ENCODE measurements at regions not wholly inside any gene's neighbourhood (a gene's known extent, or its start where the extent isn't known, plus 50 kb on each side); places are given as distances from the start of the nearest gene placed in this dataset.

- H3K27ac Mint-ChIP-seq (ENCODE audit: unreplicated experiment), result no peak overlapping the region
- Histone ChIP-seq H3K36me3 (ENCODE audit: control insufficient read depth, insufficient read depth, low read length) (no peaks in the 10 kb centered on the region), H3K27me3 (replicated peaks; ENCODE audit: control insufficient read depth, insufficient read depth, low read length) (no peaks in the 10 kb centered on the region), H3K9me3 (no peaks in the 10 kb centered on the region), H3K4me1 (peaks cover 5% of the 10 kb centered on the region; the same call in 1 of the 2 replicates), H3K4me3 (ENCODE audit: low read depth, low read length) (no peak overlapping the region)
- ChIA-PET POLR2A (no interaction called here), CTCF (no interaction called here)
- H3K36me3 Mint-ChIP-seq (ENCODE audit: insufficient read depth, unreplicated experiment), result no peaks in the 10 kb centered on the region
- no peak for TF ChIP-seq CTCF (IDR thresholded peaks at IDR 0.05; ENCODE audit: insufficient read depth in 1 of 2, low read depth in 1 of 2, low read length in 1 of 2, severe bottlenecking in 1 of 2, unreplicated experiment in 1 of 2)
- peaks cover 12% of the 10 kb centered on the region for H3K27me3 Mint-ChIP-seq (ENCODE audit: insufficient read depth, unreplicated experiment)
- H3K4me1 Mint-ChIP-seq (ENCODE audit: low read depth, unreplicated experiment), result peaks cover 7% of the 10 kb centered on the region
- intact Hi-C loops (cut with micrococcal nuclease; ENCODE audit: unreplicated experiment), result no loop called here
- DNase-seq, result no peak
- H3K4me3 Mint-ChIP-seq (ENCODE audit: unreplicated experiment), result no peak overlapping the region
- no peaks in the 10 kb centered on the region for H3K9me3 Mint-ChIP-seq (ENCODE audit: unreplicated experiment)
- no TSS peak for BruUV-seq (replicated peaks)
These were observed 109.1 kb upstream of the FBXO11 start for GRCh38 chr2:48015421-48015820.

DNA sequence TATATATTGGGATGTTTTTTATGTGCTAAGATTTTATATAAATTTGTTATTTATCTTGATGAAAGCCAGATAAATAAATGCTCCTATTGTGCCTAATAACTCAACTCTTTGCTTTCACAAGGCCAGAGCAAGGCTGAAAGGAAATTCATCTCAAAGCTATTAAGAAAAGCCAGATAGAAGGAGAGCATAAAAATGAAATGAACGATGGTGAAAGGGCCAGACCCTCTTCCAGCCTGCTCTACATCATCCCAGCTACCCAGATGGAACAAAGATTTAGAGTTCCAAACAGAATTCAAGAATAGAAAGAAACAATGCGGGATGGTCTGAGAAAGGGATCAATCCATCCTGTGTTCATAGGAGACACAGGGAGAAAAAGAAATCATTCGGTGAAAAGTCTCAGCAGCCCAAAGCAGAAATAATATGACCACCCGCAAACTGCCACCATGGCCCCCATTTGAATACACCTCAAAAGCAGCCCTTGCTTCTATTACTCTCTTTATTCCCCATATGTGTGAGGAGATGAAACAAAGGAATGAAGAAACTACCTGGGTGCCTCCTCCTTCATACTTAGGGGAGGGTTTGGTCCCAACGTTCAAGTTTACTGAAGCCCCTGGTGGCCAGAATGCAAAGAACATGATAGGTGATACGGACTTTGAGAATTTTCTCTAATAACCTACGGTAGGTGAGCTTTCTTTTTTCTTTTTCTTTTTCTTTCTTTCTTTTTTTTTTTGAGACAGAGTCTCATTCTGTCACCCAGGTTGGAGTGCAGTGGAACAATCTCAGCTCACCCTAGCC lies 110.1 kb upstream of the FBXO11 start:
- peaks cover 14% of the 10 kb centered on the region for H3K27me3 Mint-ChIP-seq (ENCODE audit: insufficient read depth, unreplicated experiment)
- no peaks in the 10 kb centered on the region for H3K9me3 ChIP-seq
- H3K36me3 ChIP-seq (ENCODE audit: control insufficient read depth, insufficient read depth, low read length), result no peaks in the 10 kb centered on the region
- no peak overlapping the region for H3K4me3 ChIP-seq (ENCODE audit: low read depth, low read length)
- ChIA-PET POLR2A (no interaction called here), CTCF (interaction anchor here (1.4 kb wide), 1 partner anchor 12 kb away, joined by 3 read pairs; no protein-coding TSS in a partner anchor)
- DNase-seq, result peak in 1 of 2 experiments; percentile 49
- TF ChIP-seq CTCF (IDR thresholded peaks at IDR 0.05; ENCODE audit: insufficient read depth in 1 of 2, low read depth in 1 of 2, low read length in 1 of 2, severe bottlenecking in 1 of 2, unreplicated experiment in 1 of 2), result peak; percentile 44 to 67
- intact Hi-C loops (cut with micrococcal nuclease; ENCODE audit: unreplicated experiment), result loop anchor here (2.0 kb wide), 1 partner anchor 110 kb away; the partner anchor contains the start of gene FBXO11
- H3K27ac Mint-ChIP-seq (ENCODE audit: unreplicated experiment), result no peak overlapping the region
- no peaks in the 10 kb centered on the region for H3K9me3 Mint-ChIP-seq (ENCODE audit: unreplicated experiment)
- no peak overlapping the region for H3K4me3 Mint-ChIP-seq (ENCODE audit: unreplicated experiment)
- no peaks in the 10 kb centered on the region for H3K27me3 ChIP-seq (replicated peaks; ENCODE audit: control insufficient read depth, insufficient read depth, low read length)
- H3K4me1 ChIP-seq, result peaks cover 5% of the 10 kb centered on the region; the same call in 1 of the 2 replicates
- H3K4me1 Mint-ChIP-seq (ENCODE audit: low read depth, unreplicated experiment), result peaks cover 7% of the 10 kb centered on the region
- BruUV-seq (replicated peaks), result no TSS peak
- no peaks in the 10 kb centered on the region for H3K36me3 Mint-ChIP-seq (ENCODE audit: insufficient read depth, unreplicated experiment)

GRCh38 chr2:48017136-48017535 lies 110.8 kb upstream of the FBXO11 start:
- Histone ChIP-seq H3K9me3 (no peaks in the 10 kb centered on the region), H3K27me3 (replicated peaks; ENCODE audit: control insufficient read depth, insufficient read depth, low read length) (no peaks in the 10 kb centered on the region), H3K4me1 (peaks cover 5% of the 10 kb centered on the region; the same call in 1 of the 2 replicates), H3K4me3 (ENCODE audit: low read depth, low read length) (no peak overlapping the region), H3K36me3 (ENCODE audit: control insufficient read depth, insufficient read depth, low read length) (no peaks in the 10 kb centered on the region)
- no TSS peak for BruUV-seq (replicated peaks)
- Mint-ChIP-seq H3K36me3 (ENCODE audit: insufficient read depth, unreplicated experiment) (no peaks in the 10 kb centered on the region), H3K27me3 (ENCODE audit: insufficient read depth, unreplicated experiment) (peaks cover 19% of the 10 kb centered on the region), H3K4me3 (ENCODE audit: unreplicated experiment) (no peak overlapping the region), H3K9me3 (ENCODE audit: unreplicated experiment) (no peaks in the 10 kb centered on the region), H3K27ac (ENCODE audit: unreplicated experiment) (no peak overlapping the region), H3K4me1 (ENCODE audit: low read depth, unreplicated experiment) (peaks cover 7% of the 10 kb centered on the region)
- CTCF ChIA-PET, result interaction anchor here (1.4 kb wide), 1 partner anchor 13 kb away, joined by 3 read pairs; no protein-coding TSS in a partner anchor
- TF ChIP-seq CTCF (IDR thresholded peaks at IDR 0.05; ENCODE audit: insufficient read depth in 1 of 2, low read depth in 1 of 2, low read length in 1 of 2, severe bottlenecking in 1 of 2, unreplicated experiment in 1 of 2), result no peak
- intact Hi-C loops (cut with micrococcal nuclease; ENCODE audit: unreplicated experiment), result loop anchor here (2.0 kb wide), 1 partner anchor 110 kb away; the partner anchor contains the start of gene FBXO11
- POLR2A ChIA-PET, result no interaction called here
- no peak for DNase-seq

Measured in Caco-2 (cell line).